ENCODE measurements at regions not wholly inside any gene's neighbourhood (a gene's known extent, or its start where the extent isn't known, plus 50 kb on each side); places are given as distances from the start of the nearest gene placed in this dataset.

GRCh38 chr2:15817748-15818147, 122.6 kb upstream of the MYCN start:
- no peak for ATAC-seq
- no peak for TF ChIP-seq TOX (CRISPR knock-in tag; IDR thresholded peaks at IDR 0.05; ENCODE audit: borderline replicate concordance)
- TF ChIP-seq BACH2 (CRISPR knock-in tag; IDR thresholded peaks at IDR 0.05; ENCODE audit: borderline replicate concordance) = no peak
- TF ChIP-seq RARB (CRISPR knock-in tag; IDR thresholded peaks at IDR 0.05) = no peak
- TF ChIP-seq SNAI2 (CRISPR knock-in tag; IDR thresholded peaks at IDR 0.05) = no peak
- no peak for TF ChIP-seq ESRRG (CRISPR knock-in tag; IDR thresholded peaks at IDR 0.05)

GRCh38 chr2:15818318-15818753, 122.0 kb upstream of the MYCN start:
- no peak for ATAC-seq
- TF ChIP-seq SNAI2 (CRISPR knock-in tag; IDR thresholded peaks at IDR 0.05) = no peak
- no peak for TF ChIP-seq OSR1 (CRISPR knock-in tag; IDR thresholded peaks at IDR 0.05)
- TF ChIP-seq PPARA (CRISPR knock-in tag; IDR thresholded peaks at IDR 0.05; ENCODE audit: borderline replicate concordance) = no peak
- TF ChIP-seq ISL1 (CRISPR knock-in tag; IDR thresholded peaks at IDR 0.05) = no peak
- TF ChIP-seq TOX (CRISPR knock-in tag; IDR thresholded peaks at IDR 0.05; ENCODE audit: borderline replicate concordance) = no peak
- no peak for TF ChIP-seq CSRNP3 (CRISPR knock-in tag; IDR thresholded peaks at IDR 0.05)
- no peak for TF ChIP-seq CSDC2 (CRISPR knock-in tag; IDR thresholded peaks at IDR 0.05)
- TF ChIP-seq ZNF565 (CRISPR knock-in tag; conservative IDR thresholded peaks at IDR 0.05; ENCODE audit: low read depth) = no peak
- TF ChIP-seq, protein P1, sequence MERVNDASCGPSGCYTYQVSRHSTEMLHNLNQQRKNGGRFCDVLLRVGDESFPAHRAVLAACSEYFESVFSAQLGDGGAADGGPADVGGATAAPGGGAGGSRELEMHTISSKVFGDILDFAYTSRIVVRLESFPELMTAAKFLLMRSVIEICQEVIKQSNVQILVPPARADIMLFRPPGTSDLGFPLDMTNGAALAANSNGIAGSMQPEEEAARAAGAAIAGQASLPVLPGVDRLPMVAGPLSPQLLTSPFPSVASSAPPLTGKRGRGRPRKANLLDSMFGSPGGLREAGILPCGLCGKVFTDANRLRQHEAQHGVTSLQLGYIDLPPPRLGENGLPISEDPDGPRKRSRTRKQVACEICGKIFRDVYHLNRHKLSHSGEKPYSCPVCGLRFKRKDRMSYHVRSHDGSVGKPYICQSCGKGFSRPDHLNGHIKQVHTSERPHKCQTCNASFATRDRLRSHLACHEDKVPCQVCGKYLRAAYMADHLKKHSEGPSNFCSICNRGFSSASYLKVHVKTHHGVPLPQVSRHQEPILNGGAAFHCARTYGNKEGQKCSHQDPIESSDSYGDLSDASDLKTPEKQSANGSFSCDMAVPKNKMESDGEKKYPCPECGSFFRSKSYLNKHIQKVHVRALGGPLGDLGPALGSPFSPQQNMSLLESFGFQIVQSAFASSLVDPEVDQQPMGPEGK (CRISPR knock-in tag; IDR thresholded peaks at IDR 0.05; ENCODE audit: borderline replicate concordance) = no peak
- TF ChIP-seq GLIS3 (CRISPR knock-in tag; IDR thresholded peaks at IDR 0.05) = no peak
- TF ChIP-seq RARB (CRISPR knock-in tag; IDR thresholded peaks at IDR 0.05) = no peak

DNA sequence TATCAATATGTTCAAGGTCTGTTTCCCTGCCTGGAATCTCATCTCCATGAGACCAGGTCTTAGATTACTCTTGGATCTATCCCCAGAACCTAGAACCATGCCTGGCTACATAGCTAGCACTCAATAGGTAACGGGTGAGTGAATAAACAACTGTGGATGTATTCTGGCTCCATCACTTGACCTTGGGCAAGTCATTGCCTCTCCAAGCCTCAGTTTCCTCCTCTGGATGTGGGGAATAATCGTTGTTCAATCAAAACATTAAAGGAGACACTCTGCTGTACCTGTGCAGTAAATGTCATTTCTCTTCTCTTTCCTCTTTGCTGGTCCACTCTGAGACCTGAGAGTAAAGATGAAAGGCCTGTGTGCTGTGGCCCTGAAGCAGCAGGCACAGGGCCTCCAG, 121.5 kb upstream of the MYCN start:
- ATAC-seq = no peak
- TF ChIP-seq ZNF8 (CRISPR knock-in tag; IDR thresholded peaks at IDR 0.05) (no peak), OSR1 (CRISPR knock-in tag; IDR thresholded peaks at IDR 0.05) (no peak), RARB (CRISPR knock-in tag; IDR thresholded peaks at IDR 0.05) (no peak), ZFP3 (CRISPR knock-in tag; IDR thresholded peaks at IDR 0.05) (no peak), ISL1 (CRISPR knock-in tag; IDR thresholded peaks at IDR 0.05) (no peak), TOX (CRISPR knock-in tag; IDR thresholded peaks at IDR 0.05; ENCODE audit: borderline replicate concordance) (no peak), TCF4 (CRISPR knock-in tag; IDR thresholded peaks at IDR 0.05; ENCODE audit: borderline replicate concordance) (no peak), ZFP30 (CRISPR knock-in tag; IDR thresholded peaks at IDR 0.05) (no peak), POU6F1 (CRISPR knock-in tag; IDR thresholded peaks at IDR 0.05; ENCODE audit: borderline replicate concordance, low read depth) (no peak), SNAI2 (CRISPR knock-in tag; IDR thresholded peaks at IDR 0.05) (no peak), CSRNP3 (CRISPR knock-in tag; IDR thresholded peaks at IDR 0.05) (no peak), CSDC2 (CRISPR knock-in tag; IDR thresholded peaks at IDR 0.05) (no peak), GLIS3 (CRISPR knock-in tag; IDR thresholded peaks at IDR 0.05) (no peak), ZNF565 (CRISPR knock-in tag; conservative IDR thresholded peaks at IDR 0.05; ENCODE audit: low read depth) (no peak), BACH2 (CRISPR knock-in tag; IDR thresholded peaks at IDR 0.05; ENCODE audit: borderline replicate concordance) (no peak)
- TF ChIP-seq, protein P2, sequence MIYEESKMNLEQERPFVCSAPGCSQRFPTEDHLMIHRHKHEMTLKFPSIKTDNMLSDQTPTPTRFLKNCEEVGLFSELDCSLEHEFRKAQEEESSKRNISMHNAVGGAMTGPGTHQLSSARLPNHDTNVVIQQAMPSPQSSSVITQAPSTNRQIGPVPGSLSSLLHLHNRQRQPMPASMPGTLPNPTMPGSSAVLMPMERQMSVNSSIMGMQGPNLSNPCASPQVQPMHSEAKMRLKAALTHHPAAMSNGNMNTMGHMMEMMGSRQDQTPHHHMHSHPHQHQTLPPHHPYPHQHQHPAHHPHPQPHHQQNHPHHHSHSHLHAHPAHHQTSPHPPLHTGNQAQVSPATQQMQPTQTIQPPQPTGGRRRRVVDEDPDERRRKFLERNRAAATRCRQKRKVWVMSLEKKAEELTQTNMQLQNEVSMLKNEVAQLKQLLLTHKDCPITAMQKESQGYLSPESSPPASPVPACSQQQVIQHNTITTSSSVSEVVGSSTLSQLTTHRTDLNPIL (CRISPR knock-in tag; IDR thresholded peaks at IDR 0.05; ENCODE audit: low read depth) = no peak
- TF ChIP-seq, protein P1 (CRISPR knock-in tag; IDR thresholded peaks at IDR 0.05; ENCODE audit: borderline replicate concordance) = no peak
